GM21526 (cell line): ENCODE measurements at regions not wholly inside any gene's neighbourhood (a gene's known extent, or its start where the extent isn't known, plus 50 kb on each side); places are given as distances from the start of the nearest gene placed in this dataset.
"Not testable (repeated sequence)": the region's sequence is repeated elsewhere in the genome, so short reads cannot be mapped to it uniquely, and the experiment has no call there.

Source experiments
- ATAC-seq: cut with Tn5 transposase; IDR thresholded peaks from one replicate; pipeline ENCODE4 v1.9.1; 2021; ENCODE audit warnings: moderate library complexity; ENCODE audit not compliant: unreplicated experiment, low FRiP score

DNA sequence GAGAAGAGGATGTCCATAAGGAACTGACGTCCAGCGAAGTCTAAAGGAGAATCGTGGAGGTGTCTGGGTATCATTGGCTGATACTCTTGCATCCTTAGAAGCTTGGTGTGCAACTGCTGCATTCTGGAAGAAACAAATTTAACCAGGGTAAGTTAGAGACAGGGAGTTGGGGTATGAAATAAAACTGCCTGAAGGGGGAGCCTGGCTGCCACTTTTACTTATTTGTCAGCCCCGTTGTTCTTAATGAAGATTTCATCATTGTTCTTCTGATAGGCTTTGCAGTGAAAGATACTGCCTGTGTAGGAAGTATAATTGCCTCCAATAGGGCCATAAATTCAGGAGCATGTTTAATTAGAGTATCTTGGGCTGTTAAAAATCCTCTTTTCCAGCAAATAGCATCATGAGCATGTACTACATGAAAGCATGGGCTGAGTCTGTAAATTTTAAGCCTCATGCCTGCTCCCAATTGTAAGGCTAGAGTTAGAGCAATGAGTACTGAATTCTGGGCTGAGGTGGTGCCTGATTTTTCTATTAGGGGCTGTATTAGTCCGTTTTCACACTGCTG, 1264.5 kb upstream of the ACO1 start:
- ATAC-seq = peak; percentile 92

DNA sequence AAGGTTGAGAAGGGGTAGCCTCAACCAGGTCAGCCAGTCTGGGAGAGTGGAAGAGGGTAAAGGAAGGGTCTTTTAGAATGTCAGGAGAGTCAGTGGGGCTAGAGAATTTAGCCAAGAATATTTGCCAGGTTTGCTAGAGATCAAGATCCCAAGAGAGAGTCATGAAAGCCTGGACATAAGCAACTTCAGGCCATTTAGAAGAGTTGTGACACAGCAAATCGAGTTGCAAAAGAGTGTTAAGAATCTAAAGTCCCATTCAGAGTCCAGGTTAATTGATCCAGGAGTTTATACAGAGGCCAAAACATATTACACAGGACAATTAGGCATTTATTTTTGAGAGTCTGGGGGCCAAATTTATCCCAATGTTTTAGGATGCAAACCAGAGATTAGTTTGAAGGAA, 1260.1 kb upstream of the ACO1 start:
- no peak for ATAC-seq

DNA sequence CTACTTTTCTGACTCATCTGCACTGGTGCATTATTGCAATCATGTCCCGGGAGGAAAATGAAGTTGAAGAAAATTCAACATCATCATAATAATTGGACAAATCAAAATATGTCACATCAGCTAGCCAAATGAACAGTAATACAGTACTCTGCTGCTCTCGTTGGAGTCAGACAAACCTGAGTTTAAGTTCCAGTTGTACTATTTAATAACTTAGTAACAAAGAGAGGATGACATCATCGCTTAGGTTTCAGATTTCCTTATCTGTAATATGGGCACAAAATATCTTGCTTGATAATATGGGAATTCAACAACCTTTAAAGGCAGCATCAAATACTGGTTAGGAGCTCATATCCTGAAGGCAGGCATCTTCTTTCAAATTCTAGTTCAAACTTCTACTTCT, 1248.9 kb upstream of the ACO1 start:
- ATAC-seq = no peak

DNA sequence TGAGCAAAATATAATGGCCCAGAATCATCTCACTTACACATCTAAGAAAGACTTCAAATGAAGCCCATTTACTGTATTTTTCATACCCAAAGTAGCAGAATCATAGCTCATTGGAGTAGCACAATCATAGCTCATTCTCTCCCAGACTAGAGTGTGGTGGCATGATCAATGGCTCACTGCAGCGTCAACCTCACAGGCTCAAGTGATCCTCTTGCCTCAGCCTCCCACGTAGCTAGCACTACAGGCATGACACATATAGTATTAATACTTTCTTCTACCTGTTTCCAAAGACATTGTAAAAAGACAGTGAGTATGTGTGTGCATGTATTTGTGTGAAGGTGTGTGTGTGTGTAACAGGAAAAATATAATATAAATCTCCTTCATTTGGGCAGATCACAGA, 1247.9 kb upstream of the ACO1 start:
- ATAC-seq = no peak

DNA sequence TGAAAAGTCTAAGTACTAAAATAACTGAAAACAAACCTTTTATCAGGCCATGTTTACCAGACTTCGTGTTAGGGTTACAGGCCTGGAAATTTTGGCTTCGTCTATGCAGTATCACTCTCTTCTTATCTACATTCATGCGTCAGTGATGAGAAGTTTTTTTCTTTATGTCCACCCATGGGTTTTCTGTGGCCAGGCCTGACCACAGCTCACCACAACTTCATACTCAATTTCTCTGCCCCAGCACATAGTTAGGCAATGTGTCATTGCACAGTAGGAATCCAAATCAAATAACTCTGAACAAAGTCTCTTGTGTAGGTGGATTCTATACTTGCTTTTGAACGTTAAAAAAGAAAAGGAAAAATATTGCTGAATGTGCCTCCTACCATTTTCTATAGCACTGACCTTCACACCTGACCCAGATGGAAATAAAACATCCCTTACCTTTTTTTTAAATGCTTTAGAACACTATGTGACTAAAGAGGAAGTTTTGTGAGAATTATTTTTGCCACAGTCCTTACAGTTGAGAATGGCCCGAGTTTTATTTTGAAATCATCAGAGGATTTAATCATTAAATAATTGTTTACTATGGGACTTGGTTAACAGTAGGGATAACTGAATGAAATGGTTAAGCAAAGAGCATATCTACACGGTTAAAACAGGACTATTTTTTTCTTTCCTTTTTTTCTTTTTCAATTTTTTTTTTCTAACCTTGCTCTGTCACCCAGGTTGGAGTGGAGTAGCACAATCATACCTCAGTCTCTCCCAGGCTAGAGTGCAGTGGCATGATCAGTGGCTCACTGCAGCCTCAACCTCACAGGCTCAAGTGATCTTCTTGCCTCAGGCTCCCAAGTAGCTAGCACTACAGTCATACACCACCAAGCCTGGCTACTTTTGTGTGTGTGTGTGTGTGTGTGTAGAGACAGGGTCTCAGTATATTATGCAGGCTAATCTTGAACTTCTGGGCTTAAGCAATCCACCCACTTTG, 1247.0 kb upstream of the ACO1 start:
- no peak for ATAC-seq

DNA sequence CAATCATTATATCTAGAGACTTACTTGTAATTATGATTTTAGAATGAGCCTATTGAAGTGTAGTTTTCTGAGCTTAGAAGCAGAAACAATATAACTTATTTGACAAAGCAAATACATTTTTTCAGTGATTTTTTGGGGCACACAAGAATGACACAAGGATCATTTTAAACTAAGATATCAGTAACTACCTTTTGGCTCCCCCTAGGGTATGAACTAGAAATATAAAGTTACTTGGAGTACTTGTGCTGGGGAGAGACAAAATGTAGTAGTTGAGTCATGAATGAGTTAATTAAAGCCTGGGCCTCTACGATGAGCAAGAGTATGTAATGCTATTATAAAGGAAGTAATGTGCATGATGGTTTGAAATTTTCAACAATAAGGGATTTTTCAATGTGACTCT, 1244.1 kb upstream of the ACO1 start:
- ATAC-seq = no peak

DNA sequence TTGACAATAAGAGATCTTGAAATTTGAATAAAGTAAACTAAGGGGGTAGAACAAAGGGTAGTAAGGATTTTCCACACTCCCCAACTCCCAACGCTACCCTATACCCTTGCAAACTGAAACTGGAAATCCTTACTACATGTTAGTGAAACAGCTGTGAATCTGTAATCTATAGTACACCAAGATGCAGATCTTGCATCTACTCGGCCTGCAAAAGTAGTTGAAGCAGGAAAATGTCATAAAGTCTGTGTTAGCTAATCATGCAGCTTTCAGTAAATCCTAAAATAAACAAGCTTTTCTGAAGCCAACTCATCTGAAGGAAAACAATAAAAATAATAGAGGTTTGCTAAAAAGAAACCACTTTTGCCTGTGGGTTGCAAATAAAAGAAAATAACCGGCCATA, 1242.0 kb upstream of the ACO1 start:
- ATAC-seq = no peak

DNA sequence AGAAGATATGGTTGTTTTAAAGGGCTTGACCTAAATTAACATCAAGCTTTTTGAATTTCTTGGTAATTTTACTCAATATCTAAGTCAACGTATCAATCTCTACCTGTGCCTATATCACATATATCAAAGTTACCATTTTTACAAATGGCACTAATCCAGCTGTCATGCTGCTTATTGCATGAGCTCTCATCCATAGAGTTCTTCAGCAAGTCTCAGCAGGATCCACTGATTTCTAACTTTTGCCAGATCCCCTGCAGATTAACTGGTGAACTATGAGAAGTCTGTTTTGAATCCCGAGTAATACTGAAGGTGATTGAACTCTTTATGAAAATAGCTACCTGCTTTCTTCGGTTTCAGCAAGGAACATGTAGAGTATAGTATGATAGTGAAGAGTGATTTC, 1239.8 kb upstream of the ACO1 start:
- no peak for ATAC-seq

DNA sequence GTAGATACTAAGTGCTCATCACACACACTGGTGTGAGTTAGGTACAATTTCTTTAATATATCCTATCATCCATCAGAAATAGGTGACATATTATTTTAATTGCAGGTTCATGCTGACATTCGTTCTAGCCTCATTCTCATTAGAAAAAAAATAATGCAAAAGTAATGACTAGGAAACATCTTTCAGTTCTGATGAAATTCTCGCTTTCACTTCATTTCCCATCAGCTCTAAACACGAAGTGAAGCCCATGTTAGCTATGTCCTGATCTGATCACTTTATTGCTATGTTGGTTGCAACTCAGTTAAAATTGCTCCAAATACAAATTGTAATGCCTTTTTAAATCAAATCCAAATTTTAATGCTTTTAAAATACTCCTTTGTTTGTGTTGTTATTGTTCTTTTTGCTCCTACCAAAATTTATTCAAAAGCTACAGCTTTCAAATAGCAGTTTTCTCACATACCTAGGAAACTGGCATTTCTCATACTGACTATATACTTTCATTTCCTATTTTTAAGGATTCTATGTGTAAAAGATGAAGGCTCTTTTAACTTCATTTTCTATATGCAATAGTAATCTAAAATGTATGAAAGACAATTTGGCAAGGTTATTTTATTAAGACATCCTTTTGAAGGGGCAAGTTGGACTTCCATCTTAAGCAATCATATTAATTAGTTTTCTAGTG, 1237.8 kb upstream of the ACO1 start:
- ATAC-seq = peak; percentile 94

DNA sequence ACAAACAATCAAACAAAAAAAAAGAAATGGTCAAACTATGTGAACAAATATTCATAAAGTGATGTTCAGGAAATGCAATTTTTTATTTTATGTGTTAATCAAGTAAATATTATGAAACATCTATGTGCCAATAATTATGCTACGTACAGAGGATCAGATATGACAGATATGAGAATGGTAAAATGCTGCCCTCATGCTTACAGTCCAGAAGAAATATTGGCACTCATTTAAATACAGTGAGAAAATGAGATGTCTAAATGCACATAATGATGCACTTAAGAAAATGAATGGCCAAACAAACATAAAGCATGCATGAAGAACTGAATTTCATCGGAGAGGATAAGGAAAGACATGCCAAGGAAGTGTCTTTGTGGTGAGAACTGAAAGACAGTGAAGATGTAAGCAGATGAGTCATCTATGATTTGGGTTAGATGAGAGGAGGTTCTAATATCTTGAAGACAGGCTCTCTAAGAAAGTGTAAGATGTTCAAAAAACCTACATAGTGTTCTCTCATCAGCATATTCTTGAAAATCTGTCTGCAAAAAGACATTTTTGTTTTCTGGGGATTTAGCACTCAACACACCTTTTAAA, 1231.1 kb upstream of the ACO1 start:
- peak; percentile 85 for ATAC-seq

DNA sequence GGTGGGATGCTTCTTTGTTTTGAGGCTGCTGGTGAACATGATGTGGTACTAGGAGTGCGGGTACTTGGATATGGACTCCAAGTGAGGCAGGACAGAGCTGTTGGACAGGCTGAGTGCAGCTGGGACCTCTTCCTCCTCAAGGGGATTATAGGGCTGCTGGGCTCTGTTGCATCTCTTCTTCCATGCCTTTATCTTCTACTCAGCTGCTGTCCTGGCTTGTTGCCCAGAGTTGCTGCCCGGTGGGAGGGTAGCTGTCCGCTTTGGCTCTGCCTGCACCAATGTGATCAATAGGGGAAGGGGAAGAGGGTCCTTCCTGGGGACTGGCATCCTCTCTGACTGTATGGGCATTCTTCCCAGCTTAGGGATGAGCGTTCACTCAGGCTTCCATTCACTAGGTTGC, 1217.9 kb upstream of the ACO1 start:
- no peak for ATAC-seq

DNA sequence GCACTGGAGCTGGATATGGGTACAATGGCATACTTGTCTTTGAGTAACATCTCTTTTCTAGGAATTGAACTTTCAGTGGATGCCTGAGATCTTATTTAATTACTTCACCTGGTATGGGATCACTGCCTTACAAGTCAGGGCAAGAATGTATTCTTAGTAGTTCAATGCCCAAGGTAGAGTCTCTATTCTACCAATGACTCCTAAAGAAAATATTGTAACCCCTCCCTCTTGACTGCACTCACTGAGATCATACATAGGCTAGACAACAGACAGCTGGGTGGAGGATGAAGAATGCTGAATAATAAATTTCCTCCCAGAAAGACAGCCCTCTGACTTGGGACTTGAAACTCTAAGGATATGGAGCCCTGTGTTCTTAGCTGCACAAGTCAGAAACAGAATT, 1216.3 kb upstream of the ACO1 start:
- ATAC-seq = no peak

DNA sequence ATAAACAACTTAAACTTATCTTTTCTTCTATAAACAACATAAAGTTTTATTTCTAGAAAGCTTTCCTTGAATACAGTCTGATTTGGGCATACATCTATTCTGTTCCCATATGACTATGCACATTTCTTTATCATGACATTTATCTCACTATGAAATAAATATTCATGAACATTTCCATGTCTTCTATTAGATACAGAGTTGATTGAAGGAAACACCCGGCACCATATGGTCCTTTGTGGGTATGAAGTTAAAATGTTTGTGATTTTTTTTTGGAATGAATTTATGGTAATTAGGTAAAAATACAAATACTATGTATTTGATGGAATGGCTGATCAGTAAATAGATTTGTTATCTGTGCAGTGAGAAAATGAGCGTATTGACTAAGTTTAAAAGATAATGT, 1209.8 kb upstream of the ACO1 start:
- no peak for ATAC-seq

DNA sequence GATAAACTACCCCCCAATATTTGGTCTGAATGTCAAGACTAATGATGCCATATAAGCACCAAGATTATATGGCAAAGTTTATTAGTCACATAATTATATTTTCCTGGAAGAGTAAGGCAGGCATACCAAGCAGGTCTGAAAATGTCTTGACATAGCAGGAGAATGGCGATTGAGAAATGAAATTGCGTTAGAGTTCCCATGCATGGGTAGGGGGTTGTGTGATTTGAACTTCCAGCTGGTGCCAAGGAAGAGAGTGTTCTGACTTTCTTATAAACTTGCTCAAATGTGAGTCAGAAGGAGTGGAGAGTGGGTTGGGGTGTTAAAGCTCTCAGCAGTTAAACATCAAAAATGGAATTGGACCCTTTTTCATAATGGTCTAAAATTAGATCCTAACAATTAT, 1200.6 kb upstream of the ACO1 start:
- ATAC-seq = no peak

DNA sequence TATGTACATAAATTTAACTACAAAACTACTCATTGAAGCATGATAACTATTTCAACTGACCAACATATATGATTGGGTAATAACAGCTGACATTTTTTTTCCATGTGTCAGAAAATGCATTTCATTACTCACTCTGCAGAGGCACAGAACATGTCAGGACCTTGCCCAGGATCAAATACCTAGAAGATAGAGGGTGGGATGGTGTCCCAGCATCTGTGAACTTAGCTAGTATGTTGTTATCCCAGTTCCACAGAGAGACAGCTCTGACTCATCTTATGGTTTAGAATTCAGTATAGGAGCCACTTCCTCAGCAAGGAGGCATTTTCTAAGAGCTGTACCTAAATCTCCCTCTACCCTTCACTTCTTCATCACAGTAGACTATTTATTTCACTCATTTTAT, 1198.6 kb upstream of the ACO1 start:
- ATAC-seq = no peak

DNA sequence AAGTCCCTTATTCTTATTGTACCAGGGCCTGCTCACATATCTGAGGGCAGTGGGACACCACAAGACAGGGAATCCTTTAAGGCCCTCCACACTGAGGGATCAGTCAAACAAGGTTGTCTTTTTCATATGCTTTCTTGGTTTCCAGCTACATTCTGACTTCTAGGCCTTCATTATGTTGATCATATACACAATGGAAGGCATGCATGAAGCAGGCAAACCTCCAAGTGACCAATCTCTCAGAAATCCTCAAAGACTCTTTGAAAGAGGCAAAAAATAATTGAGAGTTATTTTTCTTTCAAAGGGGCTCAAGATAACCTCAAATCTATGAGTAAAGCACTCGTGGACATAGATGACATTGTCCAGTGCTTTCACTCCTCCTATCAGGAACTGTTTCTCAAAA, 1195.9 kb upstream of the ACO1 start:
- ATAC-seq = no peak

DNA sequence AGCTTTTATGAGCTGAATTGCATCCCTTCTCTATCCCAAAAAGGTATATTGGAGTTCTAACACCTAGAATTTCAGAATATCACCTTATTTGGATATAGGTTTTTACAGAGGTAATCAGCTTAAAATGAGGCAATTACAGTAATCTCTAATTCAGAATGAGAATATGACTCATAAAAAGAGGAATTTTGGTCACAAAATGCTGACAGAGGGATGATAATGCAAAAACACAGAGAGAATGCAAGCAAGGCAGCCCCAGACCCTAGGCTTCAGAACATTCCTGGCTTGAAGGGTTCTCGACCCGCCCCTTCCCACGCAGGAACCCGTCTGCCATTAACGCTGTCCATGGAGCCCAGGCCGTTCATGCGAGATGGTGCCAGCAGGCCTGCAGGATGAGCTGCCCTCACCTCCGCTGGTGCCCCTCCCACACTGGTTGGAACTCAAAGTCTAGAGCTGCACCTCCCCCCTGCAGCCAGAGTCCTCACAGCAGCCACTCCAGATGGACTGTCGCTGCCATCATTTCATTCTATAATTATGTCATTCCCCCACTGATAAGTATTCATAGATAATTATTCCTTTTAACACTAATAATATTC, 1173.4 kb upstream of the ACO1 start:
- peak; percentile 74 for ATAC-seq

DNA sequence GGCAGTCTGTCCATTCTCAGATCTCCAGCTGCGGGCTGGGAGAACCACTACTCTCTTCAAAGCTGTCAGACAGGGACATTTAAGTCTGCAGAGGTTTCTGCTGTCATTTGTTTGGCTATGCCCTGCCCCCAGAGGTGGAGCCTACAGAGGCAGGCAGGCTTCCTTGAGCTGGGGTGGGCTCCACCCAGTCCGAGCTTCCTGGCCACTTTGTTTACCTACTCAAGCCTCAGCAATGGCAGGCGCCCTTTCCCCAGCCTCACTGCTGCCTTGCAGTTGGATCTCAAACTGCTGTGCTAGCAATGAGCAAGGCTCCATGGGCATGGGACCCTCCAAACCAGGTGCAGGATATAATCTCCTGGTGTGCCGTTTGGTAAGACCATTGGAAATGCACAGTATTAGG, 1154.5 kb upstream of the ACO1 start:
- ATAC-seq = not testable (repeated sequence)

DNA sequence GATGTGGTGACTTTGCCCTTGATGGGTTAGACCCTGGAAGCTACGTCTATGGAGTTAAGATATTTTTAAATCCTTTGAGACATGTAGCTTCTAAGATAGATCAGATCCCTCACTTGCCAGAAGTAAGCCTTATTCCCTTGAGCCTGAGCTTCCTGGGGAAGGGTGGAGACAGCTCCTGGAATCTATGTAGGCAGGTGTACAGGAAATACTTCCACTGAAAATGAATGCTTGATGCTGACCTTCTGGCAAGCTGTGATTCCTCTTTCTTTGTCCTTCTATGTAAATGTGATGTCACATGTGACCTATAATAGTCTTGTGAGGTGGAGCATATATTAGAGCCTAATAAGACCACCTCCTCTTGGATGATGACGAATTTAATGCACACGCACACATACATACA, 1152.0 kb upstream of the ACO1 start:
- ATAC-seq = no peak

DNA sequence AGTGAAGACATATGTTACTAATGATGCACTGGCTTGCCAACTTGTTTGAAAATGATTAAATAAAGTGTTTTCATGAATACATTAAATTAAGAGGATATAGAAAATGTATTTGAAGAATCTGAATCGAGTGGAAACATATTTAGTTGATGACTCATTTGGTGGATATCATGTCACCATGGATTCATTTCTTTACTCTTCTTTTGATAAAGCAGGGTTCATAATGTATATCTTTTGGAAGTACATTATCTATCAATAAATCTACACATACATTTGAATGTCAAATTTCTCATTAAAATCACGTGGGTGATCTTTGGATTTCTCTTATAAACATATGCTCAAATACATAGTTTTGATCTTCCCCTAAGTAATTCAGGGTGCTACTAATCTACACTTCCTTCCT, 1148.1 kb upstream of the ACO1 start:
- no peak for ATAC-seq

DNA sequence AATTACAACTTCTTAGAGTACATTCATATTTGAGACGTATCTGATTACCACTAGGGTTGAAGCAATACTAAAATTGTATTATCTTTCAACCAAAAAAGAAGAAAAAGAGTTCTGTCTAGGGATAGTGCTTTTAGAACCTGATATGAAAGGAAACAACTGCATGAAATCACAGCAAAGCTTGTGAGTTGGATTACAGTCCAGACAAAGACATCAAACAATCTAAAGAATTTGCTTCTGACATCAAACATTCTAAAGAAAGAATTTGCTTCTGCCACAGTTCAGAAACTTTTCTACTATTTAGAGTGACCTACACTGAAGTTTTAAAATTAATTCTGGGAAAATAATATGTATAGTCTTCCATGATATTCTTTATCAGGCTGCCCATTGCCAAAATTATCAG, 1141.1 kb upstream of the ACO1 start:
- ATAC-seq = no peak
